HCT116 (cell line): ENCODE measurements at regions not wholly inside any gene's neighbourhood (a gene's known extent, or its start where the extent isn't known, plus 50 kb on each side); places are given as distances from the start of the nearest gene placed in this dataset.

ENCODE experiments used
- ATAC-seq: fragments of 200-7000 bp; cut with Tn5 transposase; 2 replicates; pipeline ENCODE4 v1.9.1; 2020; ENCODE audit warnings: mild to moderate bottlenecking, moderate library complexity
- BruUV-seq: library from RNA; stranded (reverse); fragments of 400-500 nt; replicated peaks from 2 replicates; lab custom pipeline; 2021; lab: Mats Ljungman, UMichigan
- CTCF ChIA-PET: fragments of 300-600 bp; sonication (Branson Sonifier 250); formaldehyde crosslinking; loops from one replicate; lab custom pipeline; 2021; ENCODE audit warnings: antibody characterized with exemption; lab: Charles Lee
- POLR2A ChIA-PET: fragments of 300-600, 350-600 bp; sonication (Branson Sonifier 250); formaldehyde crosslinking; loops from one replicate; lab custom pipeline; 2021; ENCODE audit warnings: antibody characterized with exemption; lab: Charles Lee
- RAD21 ChIA-PET, 2 experiments: fragments of 300-600 bp; sonication (Branson Sonifier 250); formaldehyde crosslinking; loops; one replicate each; lab custom pipeline; 2023; ENCODE audit warnings: low total read pairs in 2 of 2; ENCODE audit not compliant: uncharacterized antibody in 2 of 2, unreplicated experiment in 2 of 2, low non-redundant PET in 1 of 2; lab: Charles Lee
- DNase-seq: peaks from one replicate; pipeline ENCODE4 v3.0.0-alpha.2; 2010; ENCODE audit warnings: low read depth, low spot score
- H2AFZ ChIP-seq: fragments of 200-600 bp; shearing (Covaris generic), sonication (generic); 2 replicates; pipeline ENCODE4 v1.6.1; 2017; ENCODE audit warnings: low read depth, mixed run types, mixed read lengths, antibody characterized with exemption, low read length; ENCODE audit not compliant: poor library complexity, severe bottlenecking
- H3K27ac ChIP-seq: 2 replicates; pipeline ENCODE4 v1.5.1; 2012; ENCODE audit warnings: low read depth, low read length
- H3K27me3 ChIP-seq: fragments of 200-600 bp; sonication (generic); 2 replicates; pipeline ENCODE4 v1.6.1; 2016; ENCODE audit warnings: mixed run types, low read length, mixed read lengths; ENCODE audit not compliant: insufficient read depth
- H3K36me3 ChIP-seq, 2 experiments: fragments of 200-500 bp in 1 of 2; fragments of 200-600 bp in 1 of 2; sonication (Bioruptor generic) in 1 of 2; sonication (generic) in 1 of 2; 2 replicates each; pipeline versions ENCODE4 v1.5.1 to v1.6.1; 2014 to 2016; ENCODE audit warnings: low read length in 2 of 2, inconsistent platforms in 1 of 2, mixed read lengths in 1 of 2, mixed run types in 1 of 2; ENCODE audit not compliant: insufficient read depth in 2 of 2, control insufficient read depth in 1 of 2
- H3K4me1 ChIP-seq, 2 experiments: fragments of 200-600 bp in 1 of 2; sonication (generic) in 1 of 2; 2 replicates each; pipeline versions ENCODE4 v1.5.1 to v1.6.1; 2012 to 2017; ENCODE audit warnings: low read length in 2 of 2, inconsistent platforms in 1 of 2, mild to moderate bottlenecking in 1 of 2, mixed read lengths in 1 of 2, mixed run types in 1 of 2, moderate library complexity in 1 of 2; ENCODE audit not compliant: insufficient read depth in 2 of 2, control insufficient read depth in 1 of 2
- H3K4me2 ChIP-seq: fragments of 200-600 bp; sonication (generic); 2 replicates; pipeline ENCODE4 v1.6.1; 2017; ENCODE audit warnings: mixed run types, low read length, mixed read lengths
- H3K4me3 ChIP-seq, 2 experiments: fragments of 200-600 bp in 1 of 2; sonication (generic) in 1 of 2; replicated peaks in 1 of 2; 2 replicates each; pipeline ENCODE4 v1.5.1; 2011 to 2016; ENCODE audit warnings: low read length in 2 of 2, control low read depth in 1 of 2, low read depth in 1 of 2, mild to moderate bottlenecking in 1 of 2, mixed read lengths in 1 of 2, mixed run types in 1 of 2
- H3K79me2 ChIP-seq: fragments of 200-600 bp; sonication (generic); 2 replicates; pipeline ENCODE4 v1.6.1; 2017; ENCODE audit warnings: mild to moderate bottlenecking, mixed run types, low read length, moderate library complexity, mixed read lengths; ENCODE audit not compliant: insufficient read depth
- H3K9ac ChIP-seq: fragments of 200-600 bp; sonication (generic); 2 replicates; pipeline ENCODE4 v1.6.1; 2016; ENCODE audit warnings: low read length, mixed read lengths
- H3K9me2 ChIP-seq: fragments of 200-600 bp; sonication (generic), shearing (Covaris generic); 2 replicates; pipeline ENCODE4 v1.6.1; 2017; ENCODE audit warnings: mixed run types, mild to moderate bottlenecking, moderate library complexity; ENCODE audit not compliant: insufficient read depth
- H3K9me3 ChIP-seq, 2 experiments: fragments of 200-500 bp in 1 of 2; fragments of 200-600 bp in 1 of 2; sonication (Bioruptor generic) in 1 of 2; sonication (generic) in 1 of 2; 2 replicates each; pipeline ENCODE4 v1.6.1; 2014 to 2017; ENCODE audit warnings: low read length in 2 of 2, mixed read lengths in 2 of 2, inconsistent platforms in 1 of 2, low read depth in 1 of 2, mild to moderate bottlenecking in 1 of 2, mixed run types in 1 of 2, moderate library complexity in 1 of 2; ENCODE audit not compliant: control insufficient read depth in 1 of 2, insufficient read depth in 1 of 2
- H4K20me1 ChIP-seq: fragments of 200-600 bp; sonication (generic), shearing (Covaris generic); 2 replicates; pipeline ENCODE4 v1.6.1; 2017; ENCODE audit warnings: mixed run types, mild to moderate bottlenecking, moderate library complexity; ENCODE audit not compliant: insufficient read depth
- CEBPB ChIP-seq: IDR thresholded peaks from 2 replicates; pipeline ENCODE4 v1.6.1; 2012; ENCODE audit warnings: low read depth
- EGR1 ChIP-seq: IDR thresholded peaks from 2 replicates; pipeline ENCODE4 v1.6.1; 2012; ENCODE audit warnings: low read depth
- ELF1 ChIP-seq: IDR thresholded peaks from 2 replicates; pipeline ENCODE4 v1.6.1; 2012; ENCODE audit warnings: low read depth, borderline replicate concordance
- EZH2phosphoT487 ChIP-seq: fragments of 200-600 bp; IDR thresholded peaks from 2 replicates; pipeline ENCODE4 v1.6.1; 2018; ENCODE audit warnings: antibody characterized with exemption, borderline replicate concordance
- FOSL1 ChIP-seq: IDR thresholded peaks from 2 replicates; pipeline ENCODE4 v1.6.1; 2012; ENCODE audit warnings: low read depth
- POLR2A ChIP-seq: IDR thresholded peaks from 2 replicates; pipeline ENCODE4 v1.7.0; 2011; ENCODE audit warnings: borderline replicate concordance; ENCODE audit not compliant: insufficient read depth, insufficient read length; ENCODE audit errors: extremely low read depth
- POLR2AphosphoS5 ChIP-seq: IDR thresholded peaks from 2 replicates; pipeline ENCODE4 v1.6.1; 2011; ENCODE audit warnings: mild to moderate bottlenecking, low read depth, low read length, moderate library complexity
- SIN3A ChIP-seq: IDR thresholded peaks from 2 replicates; pipeline ENCODE4 v1.6.1; 2012; ENCODE audit warnings: low read depth
- TCF7L2 ChIP-seq: IDR thresholded peaks from 2 replicates; pipeline ENCODE4 v1.7.0; 2011; ENCODE audit warnings: borderline replicate concordance, inconsistent platforms; ENCODE audit not compliant: insufficient read depth, insufficient read length; ENCODE audit errors: extremely low read depth
- YY1 ChIP-seq: IDR thresholded peaks from 2 replicates; pipeline ENCODE4 v1.6.1; 2011; ENCODE audit warnings: low read length, low read depth, moderate library complexity, mild to moderate bottlenecking; ENCODE audit not compliant: insufficient replicate concordance; ENCODE audit errors: extremely low read depth
- ZBTB33 ChIP-seq: IDR thresholded peaks from 2 replicates; pipeline ENCODE4 v1.6.1; 2011; ENCODE audit warnings: mild to moderate bottlenecking, low read length, moderate library complexity; ENCODE audit not compliant: insufficient replicate concordance; ENCODE audit errors: extremely low read depth
- ZNF274 ChIP-seq: fragments of 200-500 bp; sonication (Bioruptor generic); IDR thresholded peaks from 2 replicates; pipeline ENCODE4 v1.6.1; 2014; ENCODE audit warnings: mild to moderate bottlenecking, low read depth, low read length, inconsistent platforms
- intact Hi-C: fragments of 100-400 bp; cut with micrococcal nuclease; formaldehyde crosslinking; loops from 2 replicates; pipeline ENCODE4 v1.10.0; 2022
- TF ChIP-seq, protein P1 (sequence below): IDR thresholded peaks from 2 replicates; pipeline ENCODE4 v1.6.1; 2012
- TF ChIP-seq, protein P2 (sequence below): IDR thresholded peaks from 2 replicates; pipeline ENCODE4 v1.6.1; 2012; ENCODE audit warnings: low read depth

GRCh38 chr3:148062590-148062989 lies 635.1 kb upstream of the AGTR1 start:
- Histone ChIP-seq H4K20me1 (no peaks in the 10 kb centered on the region), H3K4me1 (no peaks in the 10 kb centered on the region), H3K79me2 (no peaks in the 10 kb centered on the region), H2AFZ (peak overlapping the region; percentile 25), H3K27ac (no peak overlapping the region), H3K9ac (no peak overlapping the region), H3K4me2 (no peak overlapping the region), H3K4me3 (no peak overlapping the region), H3K9me3 (no peaks in the 10 kb centered on the region), H3K36me3 (no peaks in the 10 kb centered on the region), H3K27me3 (no peaks in the 10 kb centered on the region), H3K9me2 (no peaks in the 10 kb centered on the region)
- DNase-seq (no peak), ATAC-seq (no peak)
- no TSS peak for BruUV-seq
- ChIA-PET POLR2A (no interaction called here), CTCF (no interaction called here), RAD21 (no interaction called here)
- TF ChIP-seq ZNF274 = no peak
- TF ChIP-seq CEBPB = no peak
- TF ChIP-seq FOSL1 = no peak
- no peak for TF ChIP-seq POLR2AphosphoS5
- TF ChIP-seq, protein P1, sequence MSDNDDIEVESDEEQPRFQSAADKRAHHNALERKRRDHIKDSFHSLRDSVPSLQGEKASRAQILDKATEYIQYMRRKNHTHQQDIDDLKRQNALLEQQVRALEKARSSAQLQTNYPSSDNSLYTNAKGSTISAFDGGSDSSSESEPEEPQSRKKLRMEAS = no peak
- no peak for TF ChIP-seq YY1
- no peak for TF ChIP-seq EZH2phosphoT487
- intact Hi-C loops = no loop called here

DNA sequence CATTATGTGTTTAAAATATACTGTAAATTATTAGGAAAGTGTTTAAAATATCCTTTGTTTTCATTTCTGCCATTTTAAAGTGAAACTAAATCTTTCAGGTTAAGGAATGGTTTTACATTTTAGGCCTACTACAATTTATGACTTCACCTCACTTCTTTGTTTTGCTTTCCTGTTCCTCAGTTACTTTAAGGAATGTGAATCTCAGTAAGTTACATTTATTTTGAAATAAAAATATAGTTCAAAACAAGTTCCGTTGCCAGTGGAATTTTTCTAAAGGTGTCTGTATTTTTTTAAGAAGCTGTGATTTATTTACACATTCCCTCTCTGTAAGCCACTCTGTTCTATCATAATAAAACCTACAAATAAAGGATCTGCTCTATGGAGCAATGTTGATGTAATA lies 630.9 kb upstream of the AGTR1 start:
- Histone ChIP-seq H4K20me1 (no peaks in the 10 kb centered on the region), H3K4me1 (no peaks in the 10 kb centered on the region), H3K79me2 (no peaks in the 10 kb centered on the region), H3K27me3 (no peaks in the 10 kb centered on the region), H2AFZ (peak overlapping the region; percentile 37), H3K4me2 (no peak overlapping the region), H3K9ac (no peak overlapping the region), H3K9me3 (no peaks in the 10 kb centered on the region), H3K36me3 (no peaks in the 10 kb centered on the region), H3K4me3 (no peak overlapping the region), H3K9me2 (no peaks in the 10 kb centered on the region; the same call in 1 of the 2 replicates), H3K27ac (no peak overlapping the region)
- TF ChIP-seq TCF7L2 (no peak), EGR1 (no peak), ZBTB33 (no peak), YY1 (no peak), POLR2A (no peak), ELF1 (no peak), CEBPB (no peak), SIN3A (no peak), ZNF274 (no peak), FOSL1 (no peak)
- TF ChIP-seq, protein P1 = no peak
- TF ChIP-seq, protein P2, sequence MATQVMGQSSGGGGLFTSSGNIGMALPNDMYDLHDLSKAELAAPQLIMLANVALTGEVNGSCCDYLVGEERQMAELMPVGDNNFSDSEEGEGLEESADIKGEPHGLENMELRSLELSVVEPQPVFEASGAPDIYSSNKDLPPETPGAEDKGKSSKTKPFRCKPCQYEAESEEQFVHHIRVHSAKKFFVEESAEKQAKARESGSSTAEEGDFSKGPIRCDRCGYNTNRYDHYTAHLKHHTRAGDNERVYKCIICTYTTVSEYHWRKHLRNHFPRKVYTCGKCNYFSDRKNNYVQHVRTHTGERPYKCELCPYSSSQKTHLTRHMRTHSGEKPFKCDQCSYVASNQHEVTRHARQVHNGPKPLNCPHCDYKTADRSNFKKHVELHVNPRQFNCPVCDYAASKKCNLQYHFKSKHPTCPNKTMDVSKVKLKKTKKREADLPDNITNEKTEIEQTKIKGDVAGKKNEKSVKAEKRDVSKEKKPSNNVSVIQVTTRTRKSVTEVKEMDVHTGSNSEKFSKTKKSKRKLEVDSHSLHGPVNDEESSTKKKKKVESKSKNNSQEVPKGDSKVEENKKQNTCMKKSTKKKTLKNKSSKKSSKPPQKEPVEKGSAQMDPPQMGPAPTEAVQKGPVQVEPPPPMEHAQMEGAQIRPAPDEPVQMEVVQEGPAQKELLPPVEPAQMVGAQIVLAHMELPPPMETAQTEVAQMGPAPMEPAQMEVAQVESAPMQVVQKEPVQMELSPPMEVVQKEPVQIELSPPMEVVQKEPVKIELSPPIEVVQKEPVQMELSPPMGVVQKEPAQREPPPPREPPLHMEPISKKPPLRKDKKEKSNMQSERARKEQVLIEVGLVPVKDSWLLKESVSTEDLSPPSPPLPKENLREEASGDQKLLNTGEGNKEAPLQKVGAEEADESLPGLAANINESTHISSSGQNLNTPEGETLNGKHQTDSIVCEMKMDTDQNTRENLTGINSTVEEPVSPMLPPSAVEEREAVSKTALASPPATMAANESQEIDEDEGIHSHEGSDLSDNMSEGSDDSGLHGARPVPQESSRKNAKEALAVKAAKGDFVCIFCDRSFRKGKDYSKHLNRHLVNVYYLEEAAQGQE = no peak
- POLR2A ChIA-PET = no interaction called here
- DNase-seq (no peak), ATAC-seq (no peak)
- no TSS peak for BruUV-seq
- CTCF ChIA-PET = interaction anchor here (3.4 kb wide), 1 partner anchor 11 kb away, joined by 13 read pairs; no protein-coding TSS in a partner anchor
- RAD21 ChIA-PET = no interaction called here
- intact Hi-C loops = no loop called here
